ENCODE measurements at regions not wholly inside any gene's neighbourhood (a gene's known extent, or its start where the extent isn't known, plus 50 kb on each side); places are given as distances from the start of the nearest gene placed in this dataset.
A peak's percentile ranks its signal among the peaks of the same experiment; 100 is the strongest.
"Not testable (repeated sequence)": the region's sequence is repeated elsewhere in the genome, so short reads cannot be mapped to it uniquely, and the experiment has no call there.

- no peak overlapping the region for H3K4ac ChIP-seq (ENCODE audit: low read depth, low read length)
Measured at GRCh38 chr1:188729039-188729438, 1748.6 kb downstream of the BRINP3 start.

GRCh38 chr1:188735567-188735966, 1742.1 kb downstream of the BRINP3 start:
- Histone ChIP-seq H3K18ac (ENCODE audit: low read length) (no peak overlapping the region), H3K4ac (ENCODE audit: low read depth, low read length) (no peak overlapping the region), H2BK12ac (ENCODE audit: low read length) (no peak overlapping the region), H2AFZ (ENCODE audit: insufficient read depth, low read length, poor library complexity) (no peak overlapping the region), H2BK120ac (ENCODE audit: insufficient read depth, low read length, poor library complexity) (no peak overlapping the region), H4K12ac (ENCODE audit: low read depth, low read length) (no peak overlapping the region), H3K14ac (ENCODE audit: low read length) (no peak overlapping the region), H2AK5ac (ENCODE audit: low read length) (no peak overlapping the region), H2BK5ac (ENCODE audit: low read depth, low read length, poor library complexity) (no peak overlapping the region), H3K9ac (ENCODE audit: low read length) (no peak overlapping the region), H3K23ac (ENCODE audit: low read length) (no peak overlapping the region), H4K91ac (ENCODE audit: low read depth, low read length) (no peak overlapping the region), H3K79me1 (ENCODE audit: low read length) (no peaks in the 10 kb centered on the region), H3K79me2 (ENCODE audit: control insufficient read depth, insufficient read depth, low read length, poor library complexity) (no peaks in the 10 kb centered on the region), H3K9me3 (ENCODE audit: insufficient read depth, low read depth, low read length) (no peaks in the 10 kb centered on the region), H3K27ac (ENCODE audit: low read depth, low read length) (no peak overlapping the region), H3K27me3 (ENCODE audit: insufficient read depth, low read length) (no peaks in the 10 kb centered on the region), H3K4me1 (ENCODE audit: control insufficient read depth in 1 of 2, insufficient read depth in 2 of 2, low read length in 2 of 2) (no peaks in the 10 kb centered on the region), H3K36me3 (ENCODE audit: control insufficient read depth in 1 of 2, insufficient read depth in 2 of 2, low read length in 2 of 2) (no peaks in the 10 kb centered on the region), H4K8ac (ENCODE audit: low read depth, low read length) (no peak overlapping the region), H3K4me2 (ENCODE audit: low read length) (no peak overlapping the region), H3K4me3 (ENCODE audit: low read depth, low read length) (no peak overlapping the region)
- DNase-seq = peak in 1 of 2 donors; percentile 4
- no CpG with 5 or more reads among the region's 4 CpGs for WGBS (ENCODE audit: extremely low coverage, insufficient coverage, insufficient read length)

More at GRCh38 chr1:188729039-188729438, 1748.6 kb downstream of the BRINP3 start:
- no peak overlapping the region for H2BK12ac ChIP-seq (ENCODE audit: low read length)
- no peak overlapping the region for H3K27ac ChIP-seq (ENCODE audit: low read depth, low read length)
- H3K79me2 ChIP-seq (ENCODE audit: control insufficient read depth, insufficient read depth, low read length, poor library complexity) = no peaks in the 10 kb centered on the region
- no peaks in the 10 kb centered on the region for H3K9me3 ChIP-seq (ENCODE audit: insufficient read depth, low read depth, low read length)
- no peak overlapping the region for H3K4me3 ChIP-seq (ENCODE audit: low read depth, low read length)
- H3K9ac ChIP-seq (ENCODE audit: low read length) = no peak overlapping the region
- H3K4me1 ChIP-seq (ENCODE audit: control insufficient read depth in 1 of 2, insufficient read depth in 2 of 2, low read length in 2 of 2) = no peaks in the 10 kb centered on the region
- H3K18ac ChIP-seq (ENCODE audit: low read length) = no peak overlapping the region
- no peak overlapping the region for H4K8ac ChIP-seq (ENCODE audit: low read depth, low read length)
- no peak overlapping the region for H3K14ac ChIP-seq (ENCODE audit: low read length)
- H4K12ac ChIP-seq (ENCODE audit: low read depth, low read length) = no peak overlapping the region
- no peak overlapping the region for H3K4me2 ChIP-seq (ENCODE audit: low read length)
- no peaks in the 10 kb centered on the region for H3K36me3 ChIP-seq (ENCODE audit: control insufficient read depth in 1 of 2, insufficient read depth in 2 of 2, low read length in 2 of 2)
- H2BK5ac ChIP-seq (ENCODE audit: low read depth, low read length, poor library complexity) = no peak overlapping the region
- no peak overlapping the region for H4K91ac ChIP-seq (ENCODE audit: low read depth, low read length)
- no peak overlapping the region for H2AFZ ChIP-seq (ENCODE audit: insufficient read depth, low read length, poor library complexity)
- no peaks in the 10 kb centered on the region for H3K27me3 ChIP-seq (ENCODE audit: insufficient read depth, low read length)
- no peak overlapping the region for H2AK5ac ChIP-seq (ENCODE audit: low read length)
- no peaks in the 10 kb centered on the region for H3K79me1 ChIP-seq (ENCODE audit: low read length)
- no peak overlapping the region for H3K23ac ChIP-seq (ENCODE audit: low read length)
- H2BK120ac ChIP-seq (ENCODE audit: insufficient read depth, low read length, poor library complexity) = no peak overlapping the region
- DNase-seq = no peak

- H4K8ac ChIP-seq (ENCODE audit: low read depth, low read length); DNase-seq; H3K27ac ChIP-seq (ENCODE audit: low read depth, low read length); H2BK120ac ChIP-seq (ENCODE audit: insufficient read depth, low read length, poor library complexity); H3K23ac ChIP-seq (ENCODE audit: low read length); H3K27me3 ChIP-seq (ENCODE audit: insufficient read depth, low read length); H3K9me3 ChIP-seq (ENCODE audit: insufficient read depth, low read depth, low read length); H2BK5ac ChIP-seq (ENCODE audit: low read depth, low read length, poor library complexity); H3K14ac ChIP-seq (ENCODE audit: low read length); H2BK12ac ChIP-seq (ENCODE audit: low read length); H4K91ac ChIP-seq (ENCODE audit: low read depth, low read length); H3K79me1 ChIP-seq (ENCODE audit: low read length); H3K4ac ChIP-seq (ENCODE audit: low read depth, low read length); H2AK5ac ChIP-seq (ENCODE audit: low read length); H4K12ac ChIP-seq (ENCODE audit: low read depth, low read length); H3K4me2 ChIP-seq (ENCODE audit: low read length); H2AFZ ChIP-seq (ENCODE audit: insufficient read depth, low read length, poor library complexity); H3K79me2 ChIP-seq (ENCODE audit: control insufficient read depth, insufficient read depth, low read length, poor library complexity); H3K4me3 ChIP-seq (ENCODE audit: low read depth, low read length); H3K9ac ChIP-seq (ENCODE audit: low read length); H3K4me1 ChIP-seq (ENCODE audit: control insufficient read depth in 1 of 2, insufficient read depth in 2 of 2, low read length in 2 of 2); H3K36me3 ChIP-seq (ENCODE audit: control insufficient read depth in 1 of 2, insufficient read depth in 2 of 2, low read length in 2 of 2); H3K18ac ChIP-seq (ENCODE audit: low read length): not testable (repeated sequence)
- WGBS (ENCODE audit: extremely low coverage, insufficient coverage, insufficient read length) = no CpG with 5 or more reads among the region's 3 CpGs
Measured at GRCh38 chr1:188749275-188749674, 1728.4 kb downstream of the BRINP3 start.

- not testable (repeated sequence) for H2BK12ac ChIP-seq (ENCODE audit: low read length); H2BK5ac ChIP-seq (ENCODE audit: low read depth, low read length, poor library complexity); H2AFZ ChIP-seq (ENCODE audit: insufficient read depth, low read length, poor library complexity); H3K9me3 ChIP-seq (ENCODE audit: insufficient read depth, low read depth, low read length); H3K14ac ChIP-seq (ENCODE audit: low read length); H3K27me3 ChIP-seq (ENCODE audit: insufficient read depth, low read length); H3K9ac ChIP-seq (ENCODE audit: low read length); H2AK5ac ChIP-seq (ENCODE audit: low read length); H3K18ac ChIP-seq (ENCODE audit: low read length); H4K91ac ChIP-seq (ENCODE audit: low read depth, low read length); H2BK120ac ChIP-seq (ENCODE audit: insufficient read depth, low read length, poor library complexity); H3K23ac ChIP-seq (ENCODE audit: low read length); H4K8ac ChIP-seq (ENCODE audit: low read depth, low read length); H3K4me1 ChIP-seq (ENCODE audit: control insufficient read depth in 1 of 2, insufficient read depth in 2 of 2, low read length in 2 of 2); H3K4ac ChIP-seq (ENCODE audit: low read depth, low read length); H3K79me2 ChIP-seq (ENCODE audit: control insufficient read depth, insufficient read depth, low read length, poor library complexity); H3K27ac ChIP-seq (ENCODE audit: low read depth, low read length); H4K12ac ChIP-seq (ENCODE audit: low read depth, low read length); H3K36me3 ChIP-seq (ENCODE audit: control insufficient read depth in 1 of 2, insufficient read depth in 2 of 2, low read length in 2 of 2); H3K4me2 ChIP-seq (ENCODE audit: low read length); H3K4me3 ChIP-seq (ENCODE audit: low read depth, low read length); H3K79me1 ChIP-seq (ENCODE audit: low read length); DNase-seq
- no CpG with 5 or more reads among the region's 3 CpGs for WGBS (ENCODE audit: extremely low coverage, insufficient coverage, insufficient read length)
Measured at GRCh38 chr1:188752027-188752426, 1725.6 kb downstream of the BRINP3 start.

All from trophoblast cell (in vitro differentiated cells and primary cell).